ENCODE measurements at regions not wholly inside any gene's neighbourhood (a gene's known extent, or its start where the extent isn't known, plus 50 kb on each side); places are given as distances from the start of the nearest gene placed in this dataset.
"Not testable (repeated sequence)": the region's sequence is repeated elsewhere in the genome, so short reads cannot be mapped to it uniquely, and the experiment has no call there.

- no peak overlapping the region for H3K27ac ChIP-seq
- H3K4me1 ChIP-seq (ENCODE audit: insufficient read depth), result no peaks in the 10 kb centered on the region
- no peak for DNase-seq (ENCODE audit: low spot score)
- TF ChIP-seq EZH2 (IDR thresholded peaks at IDR 0.05; ENCODE audit: borderline replicate concordance) (no peak), EZH2phosphoT487 (IDR thresholded peaks at IDR 0.05; ENCODE audit: low read depth, severe bottlenecking, unreplicated experiment) (no peak), CTCF (IDR thresholded peaks at IDR 0.05; ENCODE audit: poor library complexity) (no peak)
- H3K27me3 ChIP-seq, result no peaks in the 10 kb centered on the region
- no peaks in the 10 kb centered on the region for H4K20me1 ChIP-seq (ENCODE audit: insufficient read depth, poor library complexity, severe bottlenecking)
- no peaks in the 10 kb centered on the region for H3K9me2 ChIP-seq (replicated peaks; ENCODE audit: insufficient read depth)
- no peaks in the 10 kb centered on the region for H3K9me3 ChIP-seq (ENCODE audit: low read depth)
- no peak overlapping the region for H2AFZ ChIP-seq
- no peak overlapping the region for H3K4me3 ChIP-seq
- H3K79me2 ChIP-seq, result no peaks in the 10 kb centered on the region
- WGBS (ENCODE audit: low lambda C conversion rate, missing lambda C conversion rate), result 93% methylated on average over 9 of the region's 9 CpGs
- H3K36me3 ChIP-seq (replicated peaks; ENCODE audit: insufficient read depth, low read depth), result no peaks in the 10 kb centered on the region
- H3K4me2 ChIP-seq, result no peak overlapping the region
These were observed 79.8 kb downstream of the ZNF92 start for GRCh38 chr7:65453341-65454030.

- H3K27me3 ChIP-seq, result no peaks in the 10 kb centered on the region
- H3K9me2 ChIP-seq (replicated peaks; ENCODE audit: insufficient read depth), result no peaks in the 10 kb centered on the region
- no peaks in the 10 kb centered on the region for H3K79me2 ChIP-seq
- no peak overlapping the region for H3K4me2 ChIP-seq
- H3K4me3 ChIP-seq, result no peak overlapping the region
- no peak overlapping the region for H2AFZ ChIP-seq
- no peaks in the 10 kb centered on the region for H3K4me1 ChIP-seq (ENCODE audit: insufficient read depth)
- no peaks in the 10 kb centered on the region for H3K9me3 ChIP-seq (ENCODE audit: low read depth)
- TF ChIP-seq EZH2phosphoT487 (IDR thresholded peaks at IDR 0.05; ENCODE audit: low read depth, severe bottlenecking, unreplicated experiment) (no peak), EZH2 (IDR thresholded peaks at IDR 0.05; ENCODE audit: borderline replicate concordance) (no peak), CTCF (IDR thresholded peaks at IDR 0.05; ENCODE audit: poor library complexity) (no peak)
- H3K36me3 ChIP-seq (replicated peaks; ENCODE audit: insufficient read depth, low read depth), result no peaks in the 10 kb centered on the region
- no peaks in the 10 kb centered on the region for H4K20me1 ChIP-seq (ENCODE audit: insufficient read depth, poor library complexity, severe bottlenecking)
- H3K27ac ChIP-seq, result no peak overlapping the region
- no peak for DNase-seq (ENCODE audit: low spot score)
These were observed 80.8 kb downstream of the ZNF92 start for GRCh38 chr7:65454469-65454868.

- DNase-seq (ENCODE audit: low spot score); H3K36me3 ChIP-seq (replicated peaks; ENCODE audit: insufficient read depth, low read depth); H2AFZ ChIP-seq; H4K20me1 ChIP-seq (ENCODE audit: insufficient read depth, poor library complexity, severe bottlenecking); H3K4me3 ChIP-seq; H3K9me3 ChIP-seq (ENCODE audit: low read depth); H3K27ac ChIP-seq; H3K4me1 ChIP-seq (ENCODE audit: insufficient read depth); H3K9me2 ChIP-seq (replicated peaks; ENCODE audit: insufficient read depth); H3K4me2 ChIP-seq; H3K27me3 ChIP-seq; H3K79me2 ChIP-seq: not testable (repeated sequence)
- 55% methylated on average over 4 of the region's 4 CpGs for WGBS (ENCODE audit: low lambda C conversion rate, missing lambda C conversion rate)
These were observed 81.4 kb downstream of the ZNF92 start for GRCh38 chr7:65455050-65455449.

GRCh38 chr7:65457705-65458104 is 84.0 kb downstream of the ZNF92 start:
- no peak overlapping the region for H3K4me2 ChIP-seq
- DNase-seq (ENCODE audit: low spot score), result no peak
- no peak overlapping the region for H2AFZ ChIP-seq
- no peaks in the 10 kb centered on the region for H3K79me2 ChIP-seq
- no peaks in the 10 kb centered on the region for H4K20me1 ChIP-seq (ENCODE audit: insufficient read depth, poor library complexity, severe bottlenecking)
- no peaks in the 10 kb centered on the region for H3K9me3 ChIP-seq (ENCODE audit: low read depth)
- H3K27ac ChIP-seq, result no peak overlapping the region
- H3K4me3 ChIP-seq, result no peak overlapping the region
- H3K9me2 ChIP-seq (replicated peaks; ENCODE audit: insufficient read depth), result no peaks in the 10 kb centered on the region
- WGBS (ENCODE audit: low lambda C conversion rate, missing lambda C conversion rate), result 55% methylated on average over 5 of the region's 5 CpGs
- H3K36me3 ChIP-seq (replicated peaks; ENCODE audit: insufficient read depth, low read depth), result no peaks in the 10 kb centered on the region
- H3K27me3 ChIP-seq, result no peaks in the 10 kb centered on the region
- no peak for TF ChIP-seq EZH2 (IDR thresholded peaks at IDR 0.05; ENCODE audit: borderline replicate concordance)
- TF ChIP-seq CTCF (IDR thresholded peaks at IDR 0.05; ENCODE audit: poor library complexity), result no peak
- TF ChIP-seq EZH2phosphoT487 (IDR thresholded peaks at IDR 0.05; ENCODE audit: low read depth, severe bottlenecking, unreplicated experiment), result no peak
- no peaks in the 10 kb centered on the region for H3K4me1 ChIP-seq (ENCODE audit: insufficient read depth)
